Middle frontal gyrus (tissue), 1 donor: ENCODE measurements at regions not wholly inside any gene's neighbourhood (a gene's known extent, or its start where the extent isn't known, plus 50 kb on each side); places are given as distances from the start of the nearest gene placed in this dataset.

Experiments used
- DNase-seq: peaks from one replicate; pipeline ENCODE4 v3.0.0-alpha.2; 2015; ENCODE audit warnings: low spot score; ENCODE audit errors: extremely low spot score

- DNase-seq, result no peak
Observed at GRCh38 chr2:220202066-220202465, 574.6 kb downstream of the SLC4A3 start.

GRCh38 chr2:220209093-220209492 is 581.7 kb downstream of the SLC4A3 start:
- no peak for DNase-seq

GRCh38 chr2:220209751-220210150 is 582.3 kb downstream of the SLC4A3 start:
- no peak for DNase-seq

GRCh38 chr2:220212296-220213080 is 585.1 kb downstream of the SLC4A3 start:
- no peak for DNase-seq

GRCh38 chr2:220215785-220216184 is 588.4 kb downstream of the SLC4A3 start:
- DNase-seq, result no peak

- DNase-seq, result no peak
Observed at GRCh38 chr2:220219371-220219770, 591.9 kb downstream of the SLC4A3 start.

- DNase-seq, result no peak
Observed at GRCh38 chr2:220220009-220220408, 592.6 kb downstream of the SLC4A3 start.

- no peak for DNase-seq
Observed at GRCh38 chr2:220221992-220222391, 594.6 kb downstream of the SLC4A3 start.

GRCh38 chr2:220224691-220225543 is 597.5 kb downstream of the SLC4A3 start:
- DNase-seq, result no peak

GRCh38 chr2:220226076-220226475 is 598.6 kb downstream of the SLC4A3 start:
- DNase-seq, result no peak

- no peak for DNase-seq
Observed at GRCh38 chr2:220226546-220226945, 599.1 kb downstream of the SLC4A3 start.

GRCh38 chr2:220227266-220227920 is 600.0 kb downstream of the SLC4A3 start:
- DNase-seq, result no peak

GRCh38 chr2:220228310-220229006 is 601.0 kb downstream of the SLC4A3 start:
- no peak for DNase-seq

GRCh38 chr2:220240641-220241040 is 613.2 kb downstream of the SLC4A3 start:
- DNase-seq, result no peak

- DNase-seq, result no peak
Observed at GRCh38 chr2:220241423-220241822, 614.0 kb downstream of the SLC4A3 start.

- DNase-seq, result no peak
Observed at GRCh38 chr2:220243571-220243970, 616.1 kb downstream of the SLC4A3 start.

- no peak for DNase-seq
Observed at GRCh38 chr2:220246386-220246785, 619.0 kb downstream of the SLC4A3 start.

- no peak for DNase-seq
Observed at GRCh38 chr2:220247588-220248350, 620.3 kb downstream of the SLC4A3 start.

GRCh38 chr2:220259662-220260061 is 632.2 kb downstream of the SLC4A3 start:
- no peak for DNase-seq

GRCh38 chr2:220263300-220263699 is 635.9 kb downstream of the SLC4A3 start:
- DNase-seq, result no peak

- no peak for DNase-seq
Observed at GRCh38 chr2:220269367-220269766, 641.9 kb downstream of the SLC4A3 start.
